ENCODE measurements at regions not wholly inside any gene's neighbourhood (a gene's known extent, or its start where the extent isn't known, plus 50 kb on each side); places are given as distances from the start of the nearest gene placed in this dataset.
"Not testable (repeated sequence)": the region's sequence is repeated elsewhere in the genome, so short reads cannot be mapped to it uniquely, and the experiment has no call there.

GRCh38 chrX:134045372-134045771 lies 60.0 kb upstream of the GPC3 start:
- DNase-seq, result not testable (repeated sequence)

- DNase-seq, result not testable (repeated sequence)
Observed at GRCh38 chrX:134067107-134067506, 81.7 kb upstream of the GPC3 start.

- not testable (repeated sequence) for DNase-seq
Observed at GRCh38 chrX:134071899-134072298, 86.5 kb upstream of the GPC3 start.

DNA sequence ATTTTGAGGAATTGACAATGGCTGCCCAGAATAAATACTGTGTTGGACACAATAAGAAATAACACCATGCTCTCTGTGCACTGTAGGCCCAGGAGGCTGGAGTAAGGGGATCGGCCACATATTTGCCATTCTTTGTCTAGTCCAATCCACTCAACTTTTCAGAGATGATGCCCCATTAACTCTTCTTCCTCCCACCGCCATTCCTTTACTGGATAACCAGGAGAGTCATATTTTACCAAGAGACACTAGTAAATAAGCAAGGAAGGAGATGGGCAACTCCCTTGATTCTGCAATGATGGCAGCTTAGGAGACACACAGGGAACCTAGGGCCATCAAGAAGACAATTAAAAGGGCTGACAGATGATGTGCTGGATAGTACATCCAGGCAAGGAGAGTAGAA lies 87.9 kb upstream of the GPC3 start:
- DNase-seq, result no peak

- no peak for DNase-seq
Observed at GRCh38 chrX:134074151-134074550, 88.8 kb upstream of the GPC3 start.

- DNase-seq, result no peak
Observed at GRCh38 chrX:134075894-134076718, 90.7 kb upstream of the GPC3 start.

GRCh38 chrX:134095366-134095765 lies 110.0 kb upstream of the GPC3 start:
- no peak for DNase-seq

DNA sequence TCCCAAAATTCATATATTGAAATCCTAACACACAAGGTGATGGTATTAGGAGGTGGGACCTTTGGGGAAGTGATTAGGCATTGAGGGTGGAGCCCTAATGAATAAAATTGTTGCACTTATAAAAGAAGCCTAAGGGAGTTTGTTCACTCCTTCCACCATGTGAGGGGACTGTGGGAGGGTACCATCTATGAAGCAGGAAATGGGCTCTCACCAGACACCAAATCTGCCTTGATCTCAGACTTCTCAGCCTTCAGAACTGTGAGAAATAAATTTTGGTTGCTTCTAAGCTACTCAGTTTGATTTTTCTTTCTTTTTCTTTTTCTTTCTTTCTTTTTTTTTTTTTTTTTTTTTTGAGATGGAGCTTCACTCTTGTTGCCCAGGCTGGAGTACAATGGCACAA lies 116.2 kb upstream of the GPC3 start:
- DNase-seq, result no peak

DNA sequence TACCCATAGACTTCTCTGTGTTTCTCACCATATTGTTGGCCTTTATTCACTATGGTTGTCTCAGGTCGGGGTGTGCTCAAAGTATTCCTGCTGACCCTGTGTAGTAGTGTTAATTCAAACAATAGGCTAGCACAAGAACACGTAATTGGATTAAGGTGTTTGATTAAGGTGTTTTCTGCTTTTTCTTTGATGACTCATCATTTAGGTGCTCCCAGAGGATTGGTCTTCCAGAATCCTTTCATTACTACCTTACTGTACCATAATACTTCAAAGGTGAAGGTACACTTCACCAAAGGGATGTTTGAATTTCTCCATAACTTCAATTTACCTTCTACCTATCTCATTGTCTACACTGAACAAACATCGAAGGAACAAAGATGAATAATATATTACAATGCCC lies 121.7 kb upstream of the CCDC160 start:
- no peak for DNase-seq

GRCh38 chrX:134137341-134137740 lies 99.6 kb upstream of the CCDC160 start:
- DNase-seq, result no peak

DNA sequence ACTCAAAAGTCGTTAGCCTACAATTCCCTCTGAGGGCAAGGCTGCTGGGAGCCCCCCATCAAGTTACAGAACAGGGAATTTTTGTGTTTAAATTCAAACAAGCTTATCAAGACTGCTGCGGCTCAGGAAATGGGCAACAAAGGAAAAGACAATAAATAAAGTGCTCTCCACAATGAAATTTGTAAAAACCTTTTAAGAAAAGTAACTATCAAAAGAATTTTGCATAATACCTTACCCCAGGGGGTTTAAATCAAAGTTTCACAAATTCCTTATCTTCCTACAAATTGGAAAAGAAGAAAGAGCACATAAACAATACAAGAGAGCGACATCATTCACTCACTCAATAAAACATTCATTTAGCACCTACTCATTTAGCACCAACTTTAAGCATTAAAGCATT lies 97.9 kb upstream of the CCDC160 start:
- DNase-seq, result no peak

GRCh38 chrX:134144231-134144630 lies 92.8 kb upstream of the CCDC160 start:
- DNase-seq, result peak; percentile 15 to 26

DNA sequence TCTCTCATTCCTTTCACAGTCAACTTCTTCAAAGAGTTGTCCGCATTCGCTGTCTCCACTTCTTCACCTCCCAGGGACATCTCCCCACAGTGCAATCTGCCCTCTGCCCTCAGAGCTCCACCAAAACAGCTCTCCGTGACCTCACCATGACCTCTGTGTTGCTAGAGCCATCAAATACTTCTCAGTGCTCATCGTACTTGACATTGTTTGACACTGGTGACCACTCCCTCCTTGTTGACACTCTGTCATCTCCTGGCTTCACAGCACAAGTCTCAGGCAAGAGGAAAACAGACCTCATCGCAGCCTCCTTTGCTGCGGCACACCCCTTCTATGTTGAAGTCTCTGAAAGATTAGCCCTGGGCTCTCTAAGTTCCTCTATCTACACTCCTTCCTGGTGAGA lies 90.5 kb upstream of the CCDC160 start:
- no peak for DNase-seq

GRCh38 chrX:134148172-134148692 lies 88.8 kb upstream of the CCDC160 start:
- no peak for DNase-seq

DNA sequence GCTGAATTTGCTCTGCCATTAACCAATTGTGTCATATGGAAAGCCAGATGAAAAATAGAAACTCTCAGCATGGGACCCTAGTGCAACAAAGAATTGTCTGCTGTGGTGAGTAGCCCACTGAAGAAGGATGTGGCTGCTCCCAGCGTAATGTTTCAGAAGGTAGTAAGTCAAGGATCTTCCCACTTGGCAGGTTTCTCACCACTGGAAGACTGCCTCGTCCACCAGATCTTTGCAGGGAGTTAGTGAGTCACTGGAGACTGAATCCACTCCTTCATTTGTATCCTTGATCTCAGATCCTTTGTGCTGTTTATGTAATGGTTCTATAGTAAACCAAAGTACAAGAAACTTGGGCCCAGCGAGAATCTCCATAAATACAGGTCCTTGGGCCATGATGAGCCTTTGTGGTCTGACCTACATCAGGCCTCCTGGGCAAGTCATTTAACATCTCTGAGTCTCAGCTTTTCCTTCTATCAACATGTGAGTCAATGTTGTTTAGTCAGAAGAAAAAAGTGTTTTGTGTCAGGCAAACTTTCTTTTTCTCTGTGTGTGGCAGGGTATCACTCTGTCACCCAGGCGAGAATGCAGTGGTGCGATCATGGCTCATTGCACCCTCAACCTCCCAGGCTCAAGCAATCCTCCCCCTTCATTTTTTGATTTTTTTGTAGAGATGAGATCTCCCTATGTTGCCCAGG lies 78.0 kb upstream of the CCDC160 start:
- no peak for DNase-seq

- no peak for DNase-seq
Observed at GRCh38 chrX:134161162-134161561, 75.8 kb upstream of the CCDC160 start.

DNA sequence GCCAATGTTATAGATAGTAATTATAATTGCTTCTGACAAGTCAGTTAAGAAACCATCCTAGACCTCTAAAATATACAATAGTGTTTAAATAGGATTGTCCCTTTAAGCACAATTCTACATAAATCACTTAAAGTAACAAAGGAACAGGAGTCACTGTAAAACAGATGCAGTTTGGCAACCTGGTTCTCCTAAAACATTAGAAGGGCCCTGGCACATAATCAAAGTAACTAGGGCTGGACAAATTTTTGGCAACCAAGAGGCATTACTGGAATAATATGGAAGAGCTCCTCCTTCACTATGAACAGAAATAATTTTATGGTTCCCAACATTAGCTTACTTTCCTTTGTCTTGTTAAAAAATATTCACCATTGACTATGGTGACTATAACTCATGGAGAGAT lies 75.0 kb upstream of the CCDC160 start:
- no peak for DNase-seq

- DNase-seq, result no peak
Observed at GRCh38 chrX:134163836-134164235, 73.1 kb upstream of the CCDC160 start.

DNA sequence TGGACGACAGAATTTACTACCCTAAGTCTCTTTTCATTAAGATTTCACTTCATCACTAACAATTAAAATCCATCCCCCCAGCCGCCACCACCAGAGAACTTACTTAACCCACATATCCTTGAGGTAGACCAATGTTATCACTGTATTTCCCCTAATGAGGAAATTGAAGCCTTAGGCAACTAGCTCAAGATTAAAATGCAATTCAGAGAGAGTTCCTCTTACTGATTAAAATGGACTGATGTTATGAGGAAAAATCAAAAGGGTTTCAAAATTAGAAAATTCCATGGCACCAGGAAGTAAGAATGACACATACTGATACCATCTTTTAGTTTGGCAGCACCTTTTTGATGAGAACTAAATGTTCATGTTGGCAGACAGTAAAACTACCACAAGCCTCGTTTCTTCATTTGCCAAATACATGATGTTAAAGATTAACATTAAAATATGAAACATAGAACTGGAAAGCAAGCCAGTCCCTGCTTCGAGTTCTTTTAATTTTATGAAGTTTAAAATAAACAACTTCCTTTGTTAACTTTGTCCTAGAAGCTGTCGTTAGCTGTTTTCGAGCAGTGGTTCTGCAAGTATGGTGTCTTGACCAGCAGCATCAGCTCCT lies 69.3 kb upstream of the CCDC160 start:
- no peak for DNase-seq

- peak; percentile 47 to 52 for DNase-seq
Observed at GRCh38 chrX:134171661-134172587, 65.1 kb upstream of the CCDC160 start.

- DNase-seq, result peak; percentile 17 to 64
Observed at GRCh38 chrX:134172588-134173259, 64.3 kb upstream of the CCDC160 start.
